Esophagus squamous epithelium (tissue), 5 donors: ENCODE measurements at regions not wholly inside any gene's neighbourhood (a gene's known extent, or its start where the extent isn't known, plus 50 kb on each side); places are given as distances from the start of the nearest gene placed in this dataset.
A peak's percentile ranks its signal among the peaks of the same experiment; 100 is the strongest.

Experiments used
- DNase-seq: peaks from one replicate; lab custom pipeline; 2025; lab: John Stamatoyannopoulos, UW
- H3K27ac ChIP-seq, 4 donors: fragments of 200-600 bp; sonication (generic); one replicate each; pipeline ENCODE4 v1.5.1; 2016 to 2019; ENCODE audit warnings: mild to moderate bottlenecking in 1 of 4
- H3K27me3 ChIP-seq, 4 donors: fragments of 200-600 bp; sonication (generic); 1 replicate in 3 of 4; 2 replicates in 1 of 4; pipeline versions ENCODE4 v1.5.1 to v1.6.0; 2017 to 2021; ENCODE audit warnings: antibody characterized with exemption in 1 of 4
- H3K36me3 ChIP-seq, 3 donors: fragments of 200-600 bp; sonication (generic); one replicate each; pipeline ENCODE4 v1.5.1; 2016 to 2019
- H3K4me1 ChIP-seq, 3 donors: fragments of 200-600 bp; sonication (generic); one replicate each; pipeline ENCODE4 v1.5.1; 2017 to 2019
- H3K4me3 ChIP-seq, 4 donors: fragments of 200-600 bp; sonication (generic); 1 replicate in 3 of 4; 2 replicates in 1 of 4; pipeline ENCODE4 v1.5.1; 2016 to 2019; ENCODE audit warnings: mild to moderate bottlenecking in 2 of 4, moderate library complexity in 1 of 4
- H3K9me3 ChIP-seq, 3 donors: fragments of 200-600 bp; sonication (generic); one replicate each; pipeline ENCODE4 v1.5.1; 2016 to 2019
- POLR2A ChIP-seq, 4 donors: fragments of 450-650 bp; IDR thresholded peaks; one replicate each; pipeline ENCODE4 v1.6.1; 2017; ENCODE audit warnings: antibody characterized with exemption in 4 of 4, mild to moderate bottlenecking in 4 of 4, moderate library complexity in 3 of 4
- WGBS, 2 donors: methylation state at CpG; one replicate each; pipeline ENCODE4 v1.1.5; 2018; 5-methylcytosine and 5-hydroxymethylcytosine counted together
- intact Hi-C: fragments of 100-400 bp; cut with DNase I; formaldehyde crosslinking; loops from one replicate; pipeline ENCODE4 v1.15.0; 2022
- TF ChIP-seq, protein P1 (sequence below), 6 experiments: fragments of 450-650 bp in 4 of 6; fragments of 200-600 bp in 2 of 6; sonication (generic) in 2 of 6; IDR thresholded peaks; one replicate each; pipeline ENCODE4 v1.5.1; 2016 to 2019; ENCODE audit warnings: antibody characterized with exemption in 6 of 6, mild to moderate bottlenecking in 4 of 6, moderate library complexity in 4 of 6
- donor health status: DM: yes; HTN: yes; CAD: no.

DNA sequence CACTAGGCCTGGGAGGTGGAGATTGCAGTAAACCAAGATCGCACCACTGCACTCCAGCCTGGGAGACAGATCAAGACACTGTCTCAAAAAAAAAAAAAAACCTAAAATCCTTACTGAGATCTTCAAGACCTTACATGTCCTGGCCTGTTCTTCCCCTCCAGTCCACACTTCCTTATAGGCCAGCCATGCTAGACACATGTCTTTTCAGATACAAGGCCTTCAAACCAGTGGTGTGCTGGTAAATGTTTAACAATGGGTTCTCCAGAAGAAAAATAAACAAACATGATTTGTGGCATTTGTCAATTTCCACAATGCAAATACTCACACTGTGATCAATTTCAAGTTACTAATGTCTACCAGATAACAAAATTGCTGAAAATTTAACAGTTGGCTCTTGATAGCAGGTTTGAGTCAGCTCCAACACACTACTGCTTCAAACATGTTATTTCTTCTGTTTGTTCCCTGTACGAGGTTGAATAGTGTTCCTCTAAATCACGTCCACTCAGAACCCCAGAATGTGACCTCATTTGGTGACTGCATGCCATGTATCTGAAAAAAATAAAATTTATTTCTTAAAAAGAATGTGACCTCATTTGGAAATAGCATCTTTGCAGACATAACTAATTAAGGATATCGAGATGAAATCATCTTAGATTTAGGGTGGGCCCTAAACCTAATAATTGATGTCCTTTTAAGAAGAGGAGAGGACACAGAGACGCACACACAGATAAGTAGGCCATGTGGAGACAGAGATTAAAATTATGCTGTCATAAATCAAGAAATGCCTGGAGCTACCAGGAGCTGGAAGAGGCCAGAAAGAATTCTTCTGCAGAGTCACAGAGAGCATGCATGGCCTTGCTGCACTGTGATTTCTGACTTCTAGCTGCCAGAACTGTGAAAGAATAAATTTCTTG lies 144.4 kb downstream of the ZNF674 start:
- Histone ChIP-seq H3K27me3 (no peaks in the 10 kb centered on the region), H3K4me1 (no peaks in the 10 kb centered on the region), H3K4me3 (no peak overlapping the region), H3K9me3 (no peaks in the 10 kb centered on the region), H3K27ac (no peak overlapping the region), H3K36me3 (no peaks in the 10 kb centered on the region)
- WGBS, 2 donors, result 59 to 79% methylated on average over 5 of the region's 5 CpGs
- no peak for DNase-seq
- TF ChIP-seq, protein P1, sequence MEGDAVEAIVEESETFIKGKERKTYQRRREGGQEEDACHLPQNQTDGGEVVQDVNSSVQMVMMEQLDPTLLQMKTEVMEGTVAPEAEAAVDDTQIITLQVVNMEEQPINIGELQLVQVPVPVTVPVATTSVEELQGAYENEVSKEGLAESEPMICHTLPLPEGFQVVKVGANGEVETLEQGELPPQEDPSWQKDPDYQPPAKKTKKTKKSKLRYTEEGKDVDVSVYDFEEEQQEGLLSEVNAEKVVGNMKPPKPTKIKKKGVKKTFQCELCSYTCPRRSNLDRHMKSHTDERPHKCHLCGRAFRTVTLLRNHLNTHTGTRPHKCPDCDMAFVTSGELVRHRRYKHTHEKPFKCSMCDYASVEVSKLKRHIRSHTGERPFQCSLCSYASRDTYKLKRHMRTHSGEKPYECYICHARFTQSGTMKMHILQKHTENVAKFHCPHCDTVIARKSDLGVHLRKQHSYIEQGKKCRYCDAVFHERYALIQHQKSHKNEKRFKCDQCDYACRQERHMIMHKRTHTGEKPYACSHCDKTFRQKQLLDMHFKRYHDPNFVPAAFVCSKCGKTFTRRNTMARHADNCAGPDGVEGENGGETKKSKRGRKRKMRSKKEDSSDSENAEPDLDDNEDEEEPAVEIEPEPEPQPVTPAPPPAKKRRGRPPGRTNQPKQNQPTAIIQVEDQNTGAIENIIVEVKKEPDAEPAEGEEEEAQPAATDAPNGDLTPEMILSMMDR (IDR thresholded peaks at IDR 0.05), result no peak
- TF ChIP-seq POLR2A (IDR thresholded peaks at IDR 0.05), result no peak
- intact Hi-C loops, result no loop called here

GRCh38 chrX:46398874-46399273 lies 146.3 kb downstream of the ZNF674 start:
- TF ChIP-seq, protein P1 (IDR thresholded peaks at IDR 0.05), result no peak
- no peak for TF ChIP-seq POLR2A (IDR thresholded peaks at IDR 0.05)
- intact Hi-C loops, result no loop called here
- WGBS, 2 donors, result 71% methylated on average over 1 of the region's 1 CpG; no CpG with 5 or more reads in 1 of the 2 donors
- Histone ChIP-seq H3K4me1 (no peaks in the 10 kb centered on the region), H3K27ac (no peak overlapping the region), H3K36me3 (no peaks in the 10 kb centered on the region), H3K9me3 (no peaks in the 10 kb centered on the region), H3K27me3 (no peaks in the 10 kb centered on the region), H3K4me3 (no peak overlapping the region)
- no peak for DNase-seq

DNA sequence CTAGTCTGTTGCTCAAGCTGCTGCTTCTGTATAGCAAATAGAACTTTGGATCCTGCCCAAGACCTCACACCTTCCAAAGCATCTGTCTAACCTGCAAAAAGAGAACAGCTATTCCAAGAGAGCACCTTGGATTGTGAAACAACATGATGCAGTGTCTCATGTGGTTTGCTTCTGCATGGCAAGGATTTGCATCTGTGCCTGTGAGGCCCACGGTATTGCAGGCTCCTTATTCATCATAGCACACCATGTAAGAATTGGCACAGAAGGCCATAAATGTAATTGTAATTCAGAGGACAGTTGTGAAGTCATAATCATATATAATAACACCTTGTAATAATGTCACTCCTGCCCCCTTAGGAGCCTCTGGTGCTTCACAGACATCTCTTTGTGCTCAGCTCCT lies 147.1 kb downstream of the ZNF674 start:
- Histone ChIP-seq H3K4me1 (no peaks in the 10 kb centered on the region), H3K4me3 (no peak overlapping the region), H3K27me3 (no peaks in the 10 kb centered on the region), H3K9me3 (no peaks in the 10 kb centered on the region), H3K36me3 (no peaks in the 10 kb centered on the region), H3K27ac (no peak overlapping the region)
- intact Hi-C loops, result no loop called here
- DNase-seq, result no peak
- no peak for TF ChIP-seq POLR2A (IDR thresholded peaks at IDR 0.05)
- TF ChIP-seq, protein P1 (IDR thresholded peaks at IDR 0.05), result no peak
- WGBS, 2 donors, result 25% methylated on average over 1 of the region's 1 CpG; no CpG with 5 or more reads in 1 of the 2 donors

GRCh38 chrX:46386511-46386910 lies 158.7 kb downstream of the ZNF674 start:
- H3K4me1 ChIP-seq, result no peaks in the 10 kb centered on the region
- TF ChIP-seq, protein P1 (IDR thresholded peaks at IDR 0.05), result peak in 2 of 6 experiments; percentile 17 to 24
- no peak for TF ChIP-seq POLR2A (IDR thresholded peaks at IDR 0.05)
- DNase-seq, result no peak

DNA sequence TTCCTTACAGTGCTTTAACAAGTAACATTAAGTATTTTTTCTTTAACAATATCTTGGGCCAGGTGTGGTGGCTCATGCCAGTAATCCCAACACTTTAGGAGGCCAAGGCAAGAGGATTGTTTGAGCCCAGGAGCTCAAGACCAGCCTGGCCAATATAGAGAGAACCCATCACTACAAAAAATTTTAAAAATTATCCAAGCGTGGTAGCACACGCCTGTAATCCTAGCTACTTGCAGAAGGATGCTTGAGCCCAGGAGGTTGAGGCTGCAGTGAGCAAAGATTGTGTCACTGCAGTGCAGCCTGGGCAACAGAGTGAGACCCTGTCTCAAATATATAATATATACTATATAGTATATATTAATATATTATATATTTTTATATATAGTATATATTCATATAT lies 162.2 kb downstream of the ZNF674 start:
- Histone ChIP-seq H3K27me3 (no peaks in the 10 kb centered on the region), H3K4me3 (no peak overlapping the region), H3K9me3 (no peaks in the 10 kb centered on the region), H3K4me1 (no peaks in the 10 kb centered on the region), H3K36me3 (no peaks in the 10 kb centered on the region), H3K27ac (no peak overlapping the region)
- 94% methylated on average over 2 of the region's 2 CpGs for WGBS, 2 donors
- TF ChIP-seq POLR2A (IDR thresholded peaks at IDR 0.05), result no peak
- TF ChIP-seq, protein P1 (IDR thresholded peaks at IDR 0.05), result no peak
- no peak for DNase-seq
- intact Hi-C loops, result no loop called here

More at GRCh38 chrX:46386511-46386910, 158.7 kb downstream of the ZNF674 start:
- intact Hi-C loops, result no loop called here
- Histone ChIP-seq H3K27ac (no peak overlapping the region), H3K27me3 (no peaks in the 10 kb centered on the region), H3K9me3 (no peaks in the 10 kb centered on the region), H3K36me3 (no peaks in the 10 kb centered on the region), H3K4me3 (no peak overlapping the region)
